Chondrocyte (in vitro differentiated cells): ENCODE measurements at regions not wholly inside any gene's neighbourhood (a gene's known extent, or its start where the extent isn't known, plus 50 kb on each side); places are given as distances from the start of the nearest gene placed in this dataset.

ENCODE experiments used
- DNase-seq: peaks from one replicate; pipeline ENCODE4 v3.0.0; 2021; ENCODE audit warnings: mixed read lengths, low spot score
- H3K27ac Mint-ChIP-seq: one replicate; pipeline ENCODE4 v1.8.0; 2021; ENCODE audit warnings: mild to moderate bottlenecking, moderate library complexity, mixed read lengths; ENCODE audit not compliant: unreplicated experiment
- H3K27me3 Mint-ChIP-seq: 2 replicates; pipeline ENCODE4 v1.8.0; 2021; ENCODE audit warnings: low read depth, mixed read lengths
- H3K36me3 Mint-ChIP-seq: 2 replicates; pipeline ENCODE4 v1.8.0; 2021; ENCODE audit warnings: low read depth, mixed read lengths
- H3K4me1 Mint-ChIP-seq: 2 replicates; pipeline ENCODE4 v1.8.0; 2021; ENCODE audit warnings: low read depth, mild to moderate bottlenecking, mixed read lengths
- H3K4me3 Mint-ChIP-seq: one replicate; pipeline ENCODE4 v1.8.0; 2021; ENCODE audit warnings: mild to moderate bottlenecking, moderate library complexity, mixed read lengths; ENCODE audit not compliant: unreplicated experiment
- H3K9me3 Mint-ChIP-seq: 2 replicates; pipeline ENCODE4 v1.8.0; 2021; ENCODE audit warnings: low read depth, mixed read lengths
- CTCF ChIP-seq: fragments of 200-600 bp; sonication (generic); IDR thresholded peaks from 2 replicates; pipeline ENCODE4 v1.5.0; 2021; ENCODE audit warnings: antibody characterized with exemption, mild to moderate bottlenecking, moderate library complexity

- DNase-seq: no peak
- Mint-ChIP-seq H3K27me3 (peaks cover 3% of the 10 kb centered on the region), H3K36me3 (no peaks in the 10 kb centered on the region), H3K9me3 (no peaks in the 10 kb centered on the region), H3K27ac (no peak overlapping the region), H3K4me1 (peaks cover 4% of the 10 kb centered on the region), H3K4me3 (no peak overlapping the region)
- no peak for TF ChIP-seq CTCF
These were observed 567.1 kb downstream of the PPARGC1A start for GRCh38 chr4:23322732-23323131.

DNA sequence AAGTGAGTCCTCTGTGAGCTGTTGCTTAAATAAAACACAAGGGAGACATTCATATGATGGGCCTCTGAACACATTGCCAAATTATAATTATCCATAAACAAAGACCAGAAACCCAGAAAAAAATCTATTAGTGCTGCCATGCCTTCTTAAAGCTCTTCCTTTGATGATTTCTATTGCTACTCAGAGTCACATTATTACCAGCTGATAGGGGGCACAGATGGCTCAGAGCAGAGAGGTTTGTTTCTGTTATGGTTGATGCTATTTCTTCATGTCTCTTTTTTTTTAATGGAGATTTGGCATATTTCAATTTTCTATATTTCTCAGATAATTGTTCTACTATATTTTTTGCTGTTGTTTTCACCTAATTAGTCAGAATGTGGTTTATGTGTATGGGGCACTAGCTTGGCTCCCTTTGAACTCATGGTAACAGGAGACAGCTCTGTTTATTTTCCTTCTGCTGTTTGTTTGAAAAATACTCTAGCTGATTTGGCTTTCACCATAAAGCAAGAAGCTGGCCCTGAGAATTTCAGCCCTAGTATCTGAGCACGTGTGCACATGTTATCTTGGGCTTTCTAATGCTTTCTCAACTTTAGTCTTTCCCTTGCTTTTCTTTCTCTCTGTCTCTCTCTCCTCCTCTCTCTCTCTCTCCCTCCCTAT, 568.8 kb downstream of the PPARGC1A start:
- H3K4me3 Mint-ChIP-seq: no peak overlapping the region
- TF ChIP-seq CTCF: no peak
- DNase-seq: no peak

DNA sequence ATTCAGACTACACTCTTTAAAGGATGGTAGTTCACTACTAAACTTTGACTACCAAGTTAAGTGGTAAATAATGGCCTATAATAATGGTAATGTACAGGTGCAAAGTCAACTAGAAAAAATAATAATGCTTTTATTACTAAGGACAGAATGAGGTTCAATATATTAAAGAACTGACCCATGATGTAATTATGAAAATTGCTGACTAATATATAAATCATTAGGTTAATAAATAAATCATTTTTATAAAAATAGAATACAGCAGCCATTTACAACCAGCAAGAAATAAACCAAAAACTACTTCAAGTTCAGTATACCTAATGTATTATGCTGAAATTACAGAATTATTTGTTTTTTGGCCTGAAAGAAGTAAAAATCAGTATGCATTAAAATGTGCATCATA, 577.2 kb downstream of the PPARGC1A start:
- Mint-ChIP-seq H3K36me3 (no peaks in the 10 kb centered on the region), H3K27ac (no peak overlapping the region), H3K4me1 (no peaks in the 10 kb centered on the region), H3K4me3 (no peak overlapping the region), H3K27me3 (peaks cover 6% of the 10 kb centered on the region), H3K9me3 (no peaks in the 10 kb centered on the region)
- TF ChIP-seq CTCF: no peak
- DNase-seq: no peak

More for the DNA sequence above, 568.8 kb downstream of the PPARGC1A start:
- Mint-ChIP-seq H3K9me3 (no peaks in the 10 kb centered on the region), H3K27ac (no peak overlapping the region), H3K27me3 (no peaks in the 10 kb centered on the region), H3K4me1 (peaks cover 4% of the 10 kb centered on the region), H3K36me3 (no peaks in the 10 kb centered on the region)

DNA sequence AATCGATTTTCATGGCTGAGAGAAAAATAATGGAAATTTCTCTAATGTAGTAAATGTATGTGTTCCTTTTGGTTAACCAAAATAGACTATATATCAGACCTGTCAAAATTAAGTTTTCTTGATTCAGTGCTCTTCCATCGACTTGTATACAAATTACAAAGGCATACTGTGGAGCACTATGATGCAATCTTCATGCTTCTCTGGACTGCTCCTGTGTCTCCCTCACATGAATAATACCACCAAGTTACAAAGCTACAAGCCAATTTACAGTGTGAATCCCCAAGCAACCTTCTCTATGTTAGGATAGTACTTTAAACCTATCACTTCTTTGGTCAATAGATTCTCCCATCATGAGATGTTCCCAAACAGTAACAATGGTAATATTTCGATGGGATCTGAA, 577.9 kb downstream of the PPARGC1A start:
- Mint-ChIP-seq H3K27ac (no peak overlapping the region), H3K4me1 (no peaks in the 10 kb centered on the region), H3K9me3 (no peaks in the 10 kb centered on the region), H3K4me3 (no peak overlapping the region), H3K27me3 (peaks cover 6% of the 10 kb centered on the region), H3K36me3 (no peaks in the 10 kb centered on the region)
- TF ChIP-seq CTCF: no peak
- no peak for DNase-seq

DNA sequence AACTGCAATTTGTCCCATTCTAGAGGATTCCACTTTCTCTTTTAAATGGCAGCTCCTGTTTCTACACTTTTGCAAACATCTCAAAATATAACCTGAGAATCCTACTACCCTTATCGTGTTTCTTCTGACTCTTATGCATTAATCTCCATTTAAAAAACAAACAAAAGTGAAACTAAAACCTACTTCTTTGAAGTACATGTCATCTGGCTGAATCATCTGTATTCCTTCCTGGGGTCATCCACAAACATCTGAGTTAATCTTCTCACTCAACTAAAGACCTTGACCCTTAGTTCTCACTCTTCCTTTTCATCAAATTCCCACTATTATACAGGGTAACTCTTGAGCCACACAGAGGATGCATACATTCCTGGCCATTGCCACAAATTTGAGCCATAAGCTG, 584.8 kb downstream of the PPARGC1A start:
- H3K4me3 Mint-ChIP-seq: no peak overlapping the region
- no peaks in the 10 kb centered on the region for H3K9me3 Mint-ChIP-seq
- no peaks in the 10 kb centered on the region for H3K36me3 Mint-ChIP-seq
- no peak for TF ChIP-seq CTCF
- no peaks in the 10 kb centered on the region for H3K4me1 Mint-ChIP-seq
- no peak overlapping the region for H3K27ac Mint-ChIP-seq
- no peak for DNase-seq
- no peaks in the 10 kb centered on the region for H3K27me3 Mint-ChIP-seq
